HEK293T (cell line): ENCODE measurements at regions not wholly inside any gene's neighbourhood (a gene's known extent, or its start where the extent isn't known, plus 50 kb on each side); places are given as distances from the start of the nearest gene placed in this dataset.

Source experiments
- BHLHE40 ChIP-seq: fragments of 450-650 bp; IDR thresholded peaks from 2 replicates; pipeline ENCODE4 v1.6.1; 2016; ENCODE audit warnings: mild to moderate bottlenecking, moderate library complexity, borderline replicate concordance
- CTBP1 ChIP-seq: fragments of 450-650 bp; IDR thresholded peaks from 2 replicates; pipeline ENCODE4 v1.6.1; 2016; ENCODE audit warnings: borderline replicate concordance
- FOXA1 ChIP-seq: fragments of 450-650 bp; IDR thresholded peaks from 2 replicates; pipeline ENCODE4 v1.6.1; 2016; ENCODE audit warnings: mild to moderate bottlenecking
- FOXK2 ChIP-seq: fragments of 450-650 bp; IDR thresholded peaks from 2 replicates; pipeline ENCODE4 v1.6.1; 2016; ENCODE audit warnings: mild to moderate bottlenecking
- FOXM1 ChIP-seq: fragments of 450-650 bp; IDR thresholded peaks from 2 replicates; pipeline ENCODE4 v1.6.1; 2017; ENCODE audit warnings: mild to moderate bottlenecking, borderline replicate concordance
- L3MBTL2 ChIP-seq: fragments of 450-650 bp; conservative IDR thresholded peaks from 2 replicates; pipeline ENCODE4 v1.6.1; 2016; ENCODE audit warnings: mild to moderate bottlenecking
- LEF1 ChIP-seq: fragments of 450-650 bp; IDR thresholded peaks from 2 replicates; pipeline ENCODE4 v1.6.1; 2017; ENCODE audit warnings: mild to moderate bottlenecking, borderline replicate concordance
- PKNOX1 ChIP-seq: fragments of 450-650 bp; IDR thresholded peaks from 2 replicates; pipeline ENCODE4 v1.6.1; 2016
- SP1 ChIP-seq: fragments of 450-650 bp; IDR thresholded peaks from 2 replicates; pipeline ENCODE4 v1.6.1; 2017
- SUZ12 ChIP-seq: fragments of 450-650 bp; IDR thresholded peaks from 2 replicates; pipeline ENCODE4 v1.6.1; 2016; ENCODE audit warnings: mild to moderate bottlenecking
- ZNF384 ChIP-seq: fragments of 450-650 bp; IDR thresholded peaks from 2 replicates; pipeline ENCODE4 v1.6.1; 2016

DNA sequence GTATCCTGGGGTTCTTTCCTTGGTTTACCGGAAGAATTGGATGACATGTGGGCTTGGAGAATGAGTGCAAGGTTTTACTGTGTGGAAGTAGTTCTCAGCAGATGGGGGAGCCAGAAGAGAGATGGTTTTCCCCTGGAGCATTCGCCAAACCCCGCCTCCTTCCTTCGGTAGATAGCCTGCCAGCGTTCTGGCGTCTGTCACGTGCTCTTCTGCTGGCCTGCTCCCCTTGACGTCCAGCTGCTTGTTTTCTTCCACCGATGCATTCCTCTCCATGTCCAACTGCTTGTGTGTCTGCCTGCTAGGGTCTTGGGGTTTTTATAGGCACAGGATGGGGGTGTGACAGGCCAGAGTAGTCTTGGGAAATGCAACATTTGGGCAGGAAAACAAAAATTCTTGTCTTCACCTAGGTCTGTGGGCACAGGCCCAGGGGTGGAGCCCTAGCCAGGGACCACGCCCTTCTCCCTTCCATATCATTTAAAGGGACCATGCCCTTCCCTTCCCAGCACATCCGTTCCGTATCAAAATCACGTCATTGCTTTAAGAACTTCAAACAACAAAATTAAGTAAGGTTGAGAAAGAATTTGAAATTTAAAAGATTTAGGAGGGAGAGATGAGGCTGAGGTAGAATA, 538.7 kb upstream of the SMIM31 start:
- TF ChIP-seq CTBP1 (no peak), FOXM1 (no peak), SUZ12 (no peak), SP1 (no peak), FOXA1 (no peak), ZNF384 (no peak), FOXK2 (no peak), LEF1 (no peak), PKNOX1 (no peak), L3MBTL2 (no peak), BHLHE40 (no peak)
